HepG2 (cell line): ENCODE measurements at regions not wholly inside any gene's neighbourhood (a gene's known extent, or its start where the extent isn't known, plus 50 kb on each side); places are given as distances from the start of the nearest gene placed in this dataset.

ENCODE experiments used
- CCDC6 ChIP-seq: sonication (generic); formaldehyde crosslinking; IDR thresholded peaks from 2 replicates; pipeline ENCODE4 v1.8.1; 2022; ENCODE audit warnings: mild to moderate bottlenecking, missing genetic modification reagents, moderate library complexity
- DPF2 ChIP-seq: sonication (generic); formaldehyde crosslinking; IDR thresholded peaks from 2 replicates; pipeline ENCODE4 v1.4.0; 2020; ENCODE audit warnings: mild to moderate bottlenecking, low read depth, missing genetic modification reagents, borderline replicate concordance
- ELF1 ChIP-seq: sonication (generic); formaldehyde crosslinking; IDR thresholded peaks from 2 replicates; pipeline ENCODE4 v1.4.0; 2020; ENCODE audit warnings: missing genetic modification reagents
- HMGA1 ChIP-seq: sonication (generic); formaldehyde crosslinking; conservative IDR thresholded peaks from 2 replicates; pipeline ENCODE4 v1.4.0; 2020; ENCODE audit warnings: missing genetic modification reagents
- HOXA7 ChIP-seq: sonication (generic); formaldehyde crosslinking; IDR thresholded peaks from 2 replicates; pipeline ENCODE4 v1.8.1; 2022; ENCODE audit warnings: mild to moderate bottlenecking, missing genetic modification reagents, moderate library complexity
- JARID2 ChIP-seq: sonication (generic); formaldehyde crosslinking; IDR thresholded peaks from 2 replicates; pipeline ENCODE4 v1.8.1; 2023; ENCODE audit warnings: missing genetic modification reagents, inconsistent platforms; ENCODE audit not compliant: insufficient replicate concordance
- MEF2D ChIP-seq: sonication (generic); formaldehyde crosslinking; IDR thresholded peaks from 2 replicates; pipeline ENCODE4 v1.5.1; 2020; ENCODE audit warnings: mild to moderate bottlenecking, missing genetic modification reagents
- NR2F2 ChIP-seq: IDR thresholded peaks from 2 replicates; pipeline ENCODE4 v1.6.1; 2012; ENCODE audit warnings: low read depth, inconsistent platforms, borderline replicate concordance
- NR2F6 ChIP-seq, 2 experiments: IDR thresholded peaks; 2 replicates each; pipeline ENCODE4 v1.6.1; 2016; ENCODE audit warnings: antibody characterized with exemption in 1 of 2, mild to moderate bottlenecking in 1 of 2
- PAXIP1 ChIP-seq: sonication (generic); formaldehyde crosslinking; conservative IDR thresholded peaks from 2 replicates; pipeline ENCODE4 v1.4.0; 2020; ENCODE audit warnings: mild to moderate bottlenecking, missing genetic modification reagents, moderate library complexity
- RAD21 ChIP-seq: fragments of 450-650 bp; formaldehyde crosslinking; IDR thresholded peaks from 2 replicates; pipeline ENCODE4 v1.5.0; 2020; ENCODE audit warnings: mild to moderate bottlenecking
- TBX2 ChIP-seq: sonication (generic); formaldehyde crosslinking; IDR thresholded peaks from 2 replicates; pipeline ENCODE4 v1.5.0; 2020; ENCODE audit warnings: missing genetic modification reagents, mild to moderate bottlenecking, borderline replicate concordance
- ZBTB7B ChIP-seq: sonication (generic); formaldehyde crosslinking; IDR thresholded peaks from 2 replicates; pipeline ENCODE4 v1.4.0; 2020; ENCODE audit warnings: missing genetic modification reagents
- ZNF12 ChIP-seq: sonication (generic); formaldehyde crosslinking; IDR thresholded peaks from 2 replicates; pipeline ENCODE4 v1.5.0; 2020; ENCODE audit warnings: missing genetic modification reagents
- ZNF136 ChIP-seq: sonication (generic); formaldehyde crosslinking; IDR thresholded peaks from 2 replicates; pipeline ENCODE4 v1.8.1; 2022; ENCODE audit warnings: low read depth, mild to moderate bottlenecking, moderate library complexity, missing genetic modification reagents
- ZNF331 ChIP-seq: sonication (generic); formaldehyde crosslinking; IDR thresholded peaks from 2 replicates; pipeline ENCODE4 v1.4.0; 2020; ENCODE audit warnings: missing genetic modification reagents
- ZNF512 ChIP-seq: sonication (generic); formaldehyde crosslinking; IDR thresholded peaks from 2 replicates; pipeline ENCODE4 v1.4.0; 2020; ENCODE audit warnings: mild to moderate bottlenecking, missing genetic modification reagents
- ZNF543 ChIP-seq: sonication (generic); formaldehyde crosslinking; IDR thresholded peaks from 2 replicates; pipeline ENCODE4 v1.4.0; 2020; ENCODE audit warnings: mild to moderate bottlenecking, missing genetic modification reagents
- TF ChIP-seq, protein P1 (sequence below): sonication (generic); formaldehyde crosslinking; IDR thresholded peaks from 2 replicates; pipeline ENCODE4 v1.8.1; 2023; ENCODE audit warnings: mild to moderate bottlenecking, inconsistent platforms, moderate library complexity, missing genetic modification reagents, borderline replicate concordance
- TF ChIP-seq, protein P2 (sequence below): sonication (generic); formaldehyde crosslinking; IDR thresholded peaks from 2 replicates; pipeline ENCODE4 v1.8.1; 2022; ENCODE audit warnings: mild to moderate bottlenecking, missing genetic modification reagents
- TF ChIP-seq, protein P3 (sequence below): sonication (generic); IDR thresholded peaks from 2 replicates; pipeline ENCODE4 v1.6.1; 2016; ENCODE audit warnings: low read depth, borderline replicate concordance

DNA sequence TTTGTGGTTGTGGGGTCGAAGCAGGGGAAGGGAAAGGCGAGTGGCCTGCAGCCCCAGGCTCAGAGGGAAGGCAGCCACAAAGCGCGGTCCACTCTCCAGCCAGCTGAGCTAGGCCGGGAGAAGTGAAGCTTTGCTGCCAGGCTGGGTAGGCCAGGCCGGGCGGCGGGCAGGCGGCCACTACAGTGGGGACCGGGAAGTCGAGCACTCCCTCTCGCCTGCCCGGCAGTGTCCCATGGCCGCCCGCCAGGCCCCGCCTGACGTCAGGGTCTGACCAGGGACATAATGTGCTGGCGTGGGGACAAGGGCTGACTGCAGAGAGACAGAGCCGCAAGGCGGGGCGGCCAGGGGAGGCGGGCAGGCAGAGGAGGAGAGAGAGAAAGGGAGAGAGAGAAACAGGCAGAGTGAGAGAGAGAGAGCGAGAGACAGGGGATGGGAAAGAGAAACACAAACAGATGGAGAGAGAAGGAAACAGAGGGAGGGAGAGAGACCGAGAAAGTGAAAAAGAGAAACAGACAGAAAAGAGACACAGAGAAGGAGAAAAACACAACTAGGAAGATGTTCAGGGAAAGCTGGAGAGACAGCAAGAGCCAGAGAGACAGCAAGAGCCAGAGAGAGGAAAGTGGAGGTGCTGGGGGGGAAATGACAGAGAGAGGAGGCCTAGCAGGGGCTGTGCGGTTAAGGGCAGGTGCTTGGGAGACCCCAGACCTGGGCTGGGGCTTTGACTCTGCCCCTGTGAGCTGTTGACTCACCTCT is 94.5 kb upstream of the PTPN1 start (continued):
- TF ChIP-seq ZNF136 (CRISPR knock-in tag) (peak; percentile 92; the same call in 1 of the 2 replicates), JARID2 (CRISPR knock-in tag) (peak; percentile 45), HMGA1 (no peak), ZNF12 (peak; percentile 78; the same call in 1 of the 2 replicates), ZNF543 (no peak; the same call in 1 of the 2 replicates), NR2F2 (peak; percentile 39; the same call in 1 of the 2 replicates), ZNF512 (CRISPR knock-in tag) (peak; percentile 100), MEF2D (CRISPR knock-in tag) (peak; percentile 77; the same call in 1 of the 2 replicates), HOXA7 (CRISPR knock-in tag) (no peak), PAXIP1 (CRISPR knock-in tag) (peak; percentile 67), NR2F6 (IDR thresholded peaks at IDR 0.05) (no peak), NR2F6 (CRISPR knock-in tag; IDR thresholded peaks at IDR 0.05) (peak; percentile 63; the same call in 1 of the 2 replicates), ELF1 (peak; percentile 34; the same call in 1 of the 2 replicates), RAD21 (peak; percentile 35), TBX2 (peak; percentile 48; the same call in 1 of the 2 replicates), CCDC6 (CRISPR knock-in tag) (peak; percentile 40; the same call in 1 of the 2 replicates), ZBTB7B (CRISPR knock-in tag) (peak; percentile 96), ZNF331 (CRISPR knock-in tag) (peak; percentile 82), DPF2 (CRISPR knock-in tag) (peak; percentile 21)
- TF ChIP-seq, protein P1, sequence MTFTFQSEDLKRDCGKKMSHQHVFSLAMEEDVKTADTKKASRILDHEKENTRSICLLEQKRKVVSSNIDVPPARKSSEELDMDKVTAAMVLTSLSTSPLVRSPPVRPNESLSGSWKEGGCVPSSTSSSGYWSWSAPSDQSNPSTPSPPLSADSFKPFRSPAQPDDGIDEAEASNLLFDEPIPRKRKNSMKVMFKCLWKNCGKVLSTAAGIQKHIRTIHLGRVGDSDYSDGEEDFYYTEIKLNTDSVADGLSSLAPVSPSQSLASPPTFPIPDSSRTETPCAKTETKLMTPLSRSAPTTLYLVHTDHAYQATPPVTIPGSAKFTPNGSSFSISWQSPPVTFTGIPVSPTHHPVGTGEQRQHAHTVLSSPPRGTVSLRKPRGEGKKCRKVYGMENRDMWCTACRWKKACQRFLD (CRISPR knock-in tag): 0 out of 2 replicates have a peak, but pooled peaks have one; percentile 21
- TF ChIP-seq, protein P2, sequence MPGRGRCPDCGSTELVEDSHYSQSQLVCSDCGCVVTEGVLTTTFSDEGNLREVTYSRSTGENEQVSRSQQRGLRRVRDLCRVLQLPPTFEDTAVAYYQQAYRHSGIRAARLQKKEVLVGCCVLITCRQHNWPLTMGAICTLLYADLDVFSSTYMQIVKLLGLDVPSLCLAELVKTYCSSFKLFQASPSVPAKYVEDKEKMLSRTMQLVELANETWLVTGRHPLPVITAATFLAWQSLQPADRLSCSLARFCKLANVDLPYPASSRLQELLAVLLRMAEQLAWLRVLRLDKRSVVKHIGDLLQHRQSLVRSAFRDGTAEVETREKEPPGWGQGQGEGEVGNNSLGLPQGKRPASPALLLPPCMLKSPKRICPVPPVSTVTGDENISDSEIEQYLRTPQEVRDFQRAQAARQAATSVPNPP (CRISPR knock-in tag): peak; percentile 36; the same call in 1 of the 2 replicates
- TF ChIP-seq, protein P3, sequence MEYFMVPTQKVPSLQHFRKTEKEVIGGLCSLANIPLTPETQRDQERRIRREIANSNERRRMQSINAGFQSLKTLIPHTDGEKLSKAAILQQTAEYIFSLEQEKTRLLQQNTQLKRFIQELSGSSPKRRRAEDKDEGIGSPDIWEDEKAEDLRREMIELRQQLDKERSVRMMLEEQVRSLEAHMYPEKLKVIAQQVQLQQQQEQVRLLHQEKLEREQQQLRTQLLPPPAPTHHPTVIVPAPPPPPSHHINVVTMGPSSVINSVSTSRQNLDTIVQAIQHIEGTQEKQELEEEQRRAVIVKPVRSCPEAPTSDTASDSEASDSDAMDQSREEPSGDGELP: peak; percentile 72; the same call in 1 of the 2 replicates
